NT2/D1 (cell line): ENCODE measurements at regions not wholly inside any gene's neighbourhood (a gene's known extent, or its start where the extent isn't known, plus 50 kb on each side); places are given as distances from the start of the nearest gene placed in this dataset.
A peak's percentile ranks its signal among the peaks of the same experiment; 100 is the strongest.

Experiments used
- DNase-seq: peaks from one replicate; pipeline ENCODE4 v3.0.0-alpha.2; 2011; ENCODE audit warnings: low read depth, low spot score
- H3K27me3 ChIP-seq: 2 replicates; pipeline ENCODE4 v1.6.0; 2011; ENCODE audit warnings: mild to moderate bottlenecking; ENCODE audit not compliant: insufficient read length, insufficient read depth
- H3K36me3 ChIP-seq: 2 replicates; pipeline ENCODE4 v1.6.1; 2011; ENCODE audit warnings: mild to moderate bottlenecking, low read length, mixed read lengths; ENCODE audit not compliant: insufficient read depth, insufficient read length
- H3K4me1 ChIP-seq: 2 replicates; pipeline ENCODE4 v1.5.1; 2011; ENCODE audit not compliant: insufficient read depth, insufficient read length
- H3K4me3 ChIP-seq: 2 replicates; pipeline ENCODE4 v1.5.1; 2011; ENCODE audit warnings: low read depth; ENCODE audit not compliant: insufficient read length
- H3K9ac ChIP-seq: 2 replicates; pipeline ENCODE4 v1.6.0; 2011; ENCODE audit warnings: low read depth; ENCODE audit not compliant: insufficient read length
- H3K9me3 ChIP-seq: 2 replicates; pipeline ENCODE4 v1.5.1; 2011; ENCODE audit warnings: mild to moderate bottlenecking, low read length; ENCODE audit not compliant: insufficient read depth
- SUZ12 ChIP-seq: IDR thresholded peaks from 2 replicates; pipeline ENCODE4 v1.6.1; 2011; ENCODE audit not compliant: insufficient read length, insufficient read depth; ENCODE audit errors: extremely low read depth
- YY1 ChIP-seq: IDR thresholded peaks from 2 replicates; pipeline ENCODE4 v1.6.1; 2011; ENCODE audit not compliant: insufficient read length, insufficient read depth
- ZNF274 ChIP-seq: IDR thresholded peaks from 2 replicates; pipeline ENCODE4 v1.6.1; 2011; ENCODE audit warnings: mild to moderate bottlenecking, low read depth, low read length

- Histone ChIP-seq H3K4me3 (no peak overlapping the region), H3K9ac (peak overlapping the region; percentile 52), H3K4me1 (peaks cover 19% of the 10 kb centered on the region), H3K9me3 (peaks cover 10% of the 10 kb centered on the region; the same call in 1 of the 2 replicates), H3K27me3 (peaks cover 35% of the 10 kb centered on the region), H3K36me3 (no peaks in the 10 kb centered on the region)
- no peak for DNase-seq
- TF ChIP-seq ZNF274 (no peak), YY1 (no peak), SUZ12 (no peak)
Observed at GRCh38 chr3:72335458-72336095, 512.7 kb downstream of the SHQ1 start.

- Histone ChIP-seq H3K36me3 (no peaks in the 10 kb centered on the region), H3K9me3 (peaks cover 10% of the 10 kb centered on the region; the same call in 1 of the 2 replicates), H3K9ac (no peak overlapping the region), H3K4me3 (no peak overlapping the region), H3K27me3 (peaks cover 35% of the 10 kb centered on the region), H3K4me1 (peaks cover 19% of the 10 kb centered on the region)
- TF ChIP-seq ZNF274 = no peak
- TF ChIP-seq SUZ12 = no peak
- no peak for TF ChIP-seq YY1
- DNase-seq = peak; percentile 91
Observed at GRCh38 chr3:72334681-72335457, 513.4 kb downstream of the SHQ1 start.

- peaks cover 19% of the 10 kb centered on the region for H3K4me1 ChIP-seq
- no peak for DNase-seq
- H3K36me3 ChIP-seq = no peaks in the 10 kb centered on the region
- H3K4me3 ChIP-seq = no peak overlapping the region
- no peak for TF ChIP-seq SUZ12
- TF ChIP-seq ZNF274 = no peak
- TF ChIP-seq YY1 = no peak
- H3K27me3 ChIP-seq = peaks cover 35% of the 10 kb centered on the region
- no peaks in the 10 kb centered on the region for H3K9me3 ChIP-seq
- no peak overlapping the region for H3K9ac ChIP-seq
Observed at GRCh38 chr3:72332689-72333088, 515.6 kb downstream of the SHQ1 start.

GRCh38 chr3:72332036-72332435, 516.2 kb downstream of the SHQ1 start:
- peaks cover 16% of the 10 kb centered on the region for H3K4me1 ChIP-seq
- no peak overlapping the region for H3K9ac ChIP-seq
- no peak for TF ChIP-seq SUZ12
- TF ChIP-seq YY1 = no peak
- TF ChIP-seq ZNF274 = no peak

GRCh38 chr3:72331076-72331475, 517.2 kb downstream of the SHQ1 start:
- no peak overlapping the region for H3K4me3 ChIP-seq
- H3K9me3 ChIP-seq = no peaks in the 10 kb centered on the region
- no peak overlapping the region for H3K9ac ChIP-seq
- peaks cover 12% of the 10 kb centered on the region for H3K4me1 ChIP-seq
- no peaks in the 10 kb centered on the region for H3K36me3 ChIP-seq
- DNase-seq = no peak
- peaks cover 35% of the 10 kb centered on the region for H3K27me3 ChIP-seq
- TF ChIP-seq ZNF274 (no peak), YY1 (no peak), SUZ12 (no peak)

More at GRCh38 chr3:72332036-72332435, 516.2 kb downstream of the SHQ1 start:
- H3K27me3 ChIP-seq = peaks cover 35% of the 10 kb centered on the region
- DNase-seq = no peak
- H3K4me3 ChIP-seq = no peak overlapping the region
- no peaks in the 10 kb centered on the region for H3K36me3 ChIP-seq
- H3K9me3 ChIP-seq = no peaks in the 10 kb centered on the region

GRCh38 chr3:72329354-72329753, 518.9 kb downstream of the SHQ1 start:
- DNase-seq = no peak

GRCh38 chr3:72328755-72329277, 519.4 kb downstream of the SHQ1 start:
- H3K9ac ChIP-seq = no peak overlapping the region
- H3K27me3 ChIP-seq = peaks cover 30% of the 10 kb centered on the region
- no peak for TF ChIP-seq SUZ12
- no peak for TF ChIP-seq ZNF274
- TF ChIP-seq YY1 = no peak
- DNase-seq = no peak
- peaks cover 7% of the 10 kb centered on the region; the same call in 1 of the 2 replicates for H3K9me3 ChIP-seq
- H3K36me3 ChIP-seq = no peaks in the 10 kb centered on the region
- peaks cover 7% of the 10 kb centered on the region for H3K4me1 ChIP-seq
- no peak overlapping the region for H3K4me3 ChIP-seq

More at GRCh38 chr3:72329354-72329753, 518.9 kb downstream of the SHQ1 start:
- peaks cover 9% of the 10 kb centered on the region for H3K4me1 ChIP-seq
- H3K27me3 ChIP-seq = peaks cover 35% of the 10 kb centered on the region
- H3K4me3 ChIP-seq = no peak overlapping the region
- H3K9me3 ChIP-seq = peaks cover 7% of the 10 kb centered on the region; the same call in 1 of the 2 replicates
- no peak overlapping the region for H3K9ac ChIP-seq
- no peak for TF ChIP-seq ZNF274
- TF ChIP-seq YY1 = no peak
- TF ChIP-seq SUZ12 = no peak
- H3K36me3 ChIP-seq = no peaks in the 10 kb centered on the region
